Tibial nerve (tissue), 4 donors: ENCODE measurements at regions not wholly inside any gene's neighbourhood (a gene's known extent, or its start where the extent isn't known, plus 50 kb on each side); places are given as distances from the start of the nearest gene placed in this dataset.

Experiments
- EP300 ChIP-seq, 2 donors: sonication (generic); formaldehyde crosslinking; IDR thresholded peaks; one replicate each; pipeline ENCODE4 v1.6.1; 2017; ENCODE audit warnings: antibody characterized with exemption in 2 of 2, mild to moderate bottlenecking in 1 of 2
- POLR2A ChIP-seq, 2 donors: fragments of 450-650 bp; IDR thresholded peaks; one replicate each; pipeline ENCODE4 v1.6.1; 2017; ENCODE audit warnings: antibody characterized with exemption in 2 of 2, mild to moderate bottlenecking in 2 of 2, moderate library complexity in 2 of 2
- TF ChIP-seq, protein P1 (sequence below), 5 experiments: fragments of 200-600 bp in 3 of 5; fragments of 450-650 bp in 2 of 5; sonication (generic) in 3 of 5; IDR thresholded peaks; one replicate each; pipeline ENCODE4 v1.5.1; 2016 to 2019; ENCODE audit warnings: antibody characterized with exemption in 5 of 5, mild to moderate bottlenecking in 3 of 5, moderate library complexity in 2 of 5

DNA sequence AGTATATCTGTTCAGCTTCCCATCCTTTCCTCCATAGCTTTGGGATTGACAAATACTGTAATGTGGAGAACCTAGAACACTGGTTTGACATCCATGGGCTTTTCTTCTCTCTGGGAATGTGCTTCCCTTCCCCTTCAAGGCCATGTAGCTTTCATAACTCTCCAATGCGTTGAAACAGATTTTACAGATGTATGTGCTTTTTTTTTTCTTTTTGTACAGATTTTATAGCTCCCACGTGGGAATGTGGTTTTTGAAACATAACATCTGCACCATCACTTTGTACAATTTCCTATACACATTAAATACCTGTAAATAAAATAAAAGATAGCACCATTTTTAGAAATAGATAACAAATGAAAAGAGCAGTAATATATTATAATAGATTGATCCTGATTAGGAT is 138.5 kb upstream of the TMPRSS15 start:
- TF ChIP-seq, protein P1, sequence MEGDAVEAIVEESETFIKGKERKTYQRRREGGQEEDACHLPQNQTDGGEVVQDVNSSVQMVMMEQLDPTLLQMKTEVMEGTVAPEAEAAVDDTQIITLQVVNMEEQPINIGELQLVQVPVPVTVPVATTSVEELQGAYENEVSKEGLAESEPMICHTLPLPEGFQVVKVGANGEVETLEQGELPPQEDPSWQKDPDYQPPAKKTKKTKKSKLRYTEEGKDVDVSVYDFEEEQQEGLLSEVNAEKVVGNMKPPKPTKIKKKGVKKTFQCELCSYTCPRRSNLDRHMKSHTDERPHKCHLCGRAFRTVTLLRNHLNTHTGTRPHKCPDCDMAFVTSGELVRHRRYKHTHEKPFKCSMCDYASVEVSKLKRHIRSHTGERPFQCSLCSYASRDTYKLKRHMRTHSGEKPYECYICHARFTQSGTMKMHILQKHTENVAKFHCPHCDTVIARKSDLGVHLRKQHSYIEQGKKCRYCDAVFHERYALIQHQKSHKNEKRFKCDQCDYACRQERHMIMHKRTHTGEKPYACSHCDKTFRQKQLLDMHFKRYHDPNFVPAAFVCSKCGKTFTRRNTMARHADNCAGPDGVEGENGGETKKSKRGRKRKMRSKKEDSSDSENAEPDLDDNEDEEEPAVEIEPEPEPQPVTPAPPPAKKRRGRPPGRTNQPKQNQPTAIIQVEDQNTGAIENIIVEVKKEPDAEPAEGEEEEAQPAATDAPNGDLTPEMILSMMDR (IDR thresholded peaks at IDR 0.05) = no peak
- TF ChIP-seq POLR2A (IDR thresholded peaks at IDR 0.05) (no peak), EP300 (IDR thresholded peaks at IDR 0.05) (no peak)
